Peyer's patch (tissue), 4 donors: ENCODE measurements at regions not wholly inside any gene's neighbourhood (a gene's known extent, or its start where the extent isn't known, plus 50 kb on each side); places are given as distances from the start of the nearest gene placed in this dataset.
"Not testable (repeated sequence)": the region's sequence is repeated elsewhere in the genome, so short reads cannot be mapped to it uniquely, and the experiment has no call there.

Experiments used
- DNase-seq, 3 donors: peaks; one replicate each; pipeline ENCODE4 v3.0.0-alpha.2; 2017 to 2019
- H3K27ac ChIP-seq, 4 donors: fragments of 200-600 bp; sonication (generic); one replicate each; pipeline ENCODE4 v1.5.1; 2016 to 2019
- H3K27me3 ChIP-seq, 2 donors: fragments of 200-600 bp; sonication (generic); one replicate each; pipeline ENCODE4 v1.5.1; 2019
- H3K36me3 ChIP-seq, 3 donors: fragments of 200-600 bp; sonication (generic); one replicate each; pipeline ENCODE4 v1.5.1; 2016 to 2019
- H3K4me1 ChIP-seq, 4 donors: fragments of 200-600 bp; sonication (generic); one replicate each; pipeline ENCODE4 v1.5.1; 2016 to 2019
- H3K4me3 ChIP-seq, 4 donors: fragments of 200-600 bp; sonication (generic); 1 replicate in 3 of 4; 2 replicates in 1 of 4; pipeline ENCODE4 v1.5.1; 2016 to 2019; ENCODE audit warnings: mild to moderate bottlenecking in 1 of 4
- H3K9me3 ChIP-seq, 4 donors: fragments of 200-600 bp; sonication (generic); one replicate each; pipeline ENCODE4 v1.5.1; 2016 to 2019; ENCODE audit warnings: mild to moderate bottlenecking in 1 of 4
- POLR2A ChIP-seq, 2 donors: fragments of 450-650 bp; IDR thresholded peaks; one replicate each; pipeline ENCODE4 v1.5.1; 2017; ENCODE audit warnings: antibody characterized with exemption in 2 of 2, mild to moderate bottlenecking in 2 of 2, moderate library complexity in 2 of 2
- TF ChIP-seq, protein P1 (sequence below), 6 experiments: fragments of 450-650 bp in 4 of 6; fragments of 200-600 bp in 2 of 6; sonication (generic) in 1 of 6; IDR thresholded peaks; one replicate each; pipeline ENCODE4 v1.5.1; 2017 to 2019; ENCODE audit warnings: antibody characterized with exemption in 6 of 6, mild to moderate bottlenecking in 3 of 6, moderate library complexity in 1 of 6

- DNase-seq, H3K4me3 ChIP-seq, H3K36me3 ChIP-seq, H3K9me3 ChIP-seq, H3K27ac ChIP-seq, H3K4me1 ChIP-seq, H3K27me3 ChIP-seq: not testable (repeated sequence)
Observed at GRCh38 chr2:90011101-90011443, 1319.6 kb downstream of the RPIA start.

GRCh38 chr2:90019908-90020307 lies 1328.4 kb downstream of the RPIA start:
- H3K4me3 ChIP-seq, DNase-seq, H3K9me3 ChIP-seq, H3K4me1 ChIP-seq, H3K27ac ChIP-seq, H3K27me3 ChIP-seq, H3K36me3 ChIP-seq: not testable (repeated sequence)

DNA sequence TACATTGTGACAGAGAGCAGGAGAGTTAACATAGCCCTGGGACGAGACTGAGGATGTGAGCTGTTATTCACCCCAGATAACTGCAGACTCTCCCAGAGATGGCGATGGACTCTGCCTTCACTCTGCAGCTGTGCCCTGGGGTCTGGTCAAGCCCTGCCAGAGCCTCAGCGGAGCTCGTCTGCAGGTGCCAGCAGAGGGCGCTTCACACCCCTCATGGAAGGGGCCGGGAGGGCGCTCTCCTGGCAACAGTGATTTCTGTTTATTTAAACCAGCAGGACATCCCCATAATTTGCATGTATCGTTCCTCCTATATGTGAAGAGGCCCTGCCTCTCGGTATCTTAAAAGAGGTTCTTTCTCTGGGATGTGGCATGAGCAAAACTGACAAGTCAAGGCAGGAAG lies 1329.8 kb downstream of the RPIA start:
- H3K9me3 ChIP-seq, H3K4me1 ChIP-seq, H3K36me3 ChIP-seq, DNase-seq, H3K27me3 ChIP-seq, H3K27ac ChIP-seq, H3K4me3 ChIP-seq: not testable (repeated sequence)

GRCh38 chr2:90027231-90027643 lies 1335.8 kb downstream of the RPIA start:
- not testable (repeated sequence) for H3K27ac ChIP-seq, H3K9me3 ChIP-seq, DNase-seq, H3K4me3 ChIP-seq, H3K4me1 ChIP-seq, H3K36me3 ChIP-seq, H3K27me3 ChIP-seq

DNA sequence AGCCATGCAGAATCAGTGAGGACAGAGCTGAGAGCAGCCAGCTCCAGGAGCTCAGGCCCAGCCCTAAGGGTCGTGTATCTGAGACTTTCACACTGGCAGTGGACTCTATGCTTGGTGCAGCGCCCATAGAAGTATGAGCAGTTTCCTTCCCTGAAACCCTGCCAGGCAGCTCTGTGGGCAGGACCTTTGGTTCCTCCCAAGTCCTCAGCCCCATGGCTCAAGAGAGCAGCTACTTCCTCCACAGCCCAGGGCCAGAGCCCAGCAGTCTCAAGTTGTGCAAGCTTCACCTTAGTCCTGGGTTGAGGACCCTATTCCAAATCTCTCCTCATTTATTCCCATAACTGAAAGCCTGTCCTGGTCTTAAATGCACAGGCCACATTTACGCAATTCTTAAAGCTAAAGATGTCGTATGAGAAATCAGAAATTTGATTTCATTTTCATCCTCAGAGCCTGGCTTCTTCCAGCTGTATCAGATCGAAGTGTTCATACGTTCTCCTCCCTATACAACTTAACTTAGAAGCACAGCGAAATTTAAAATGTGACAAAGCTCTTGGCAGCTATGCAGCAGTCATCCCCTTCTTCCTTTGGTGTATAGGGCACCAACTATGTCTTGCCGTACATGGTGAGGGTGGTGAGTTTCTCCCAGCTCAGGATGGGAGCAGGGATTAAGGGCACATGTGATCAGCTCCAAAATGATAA lies 1337.1 kb downstream of the RPIA start:
- DNase-seq, H3K9me3 ChIP-seq, H3K36me3 ChIP-seq, H3K4me3 ChIP-seq, H3K27ac ChIP-seq, H3K27me3 ChIP-seq, H3K4me1 ChIP-seq: not testable (repeated sequence)

DNA sequence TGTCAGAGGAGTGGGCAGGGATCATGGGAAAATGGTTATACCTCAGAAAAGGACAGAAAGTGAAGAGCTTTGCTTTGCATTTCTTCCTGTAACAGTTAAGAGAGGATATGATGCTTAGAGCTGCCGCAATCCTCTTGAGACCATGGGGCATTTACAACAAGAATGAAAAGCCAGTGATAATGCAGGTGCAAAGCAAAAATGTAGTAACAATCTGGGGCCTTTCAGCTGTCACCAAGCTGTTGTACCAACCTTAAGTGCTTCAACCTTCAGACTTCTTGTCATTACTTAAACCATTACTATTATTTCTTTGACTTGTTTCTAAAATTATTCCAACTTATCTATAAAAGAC lies 1337.6 kb downstream of the RPIA start:
- DNase-seq, H3K9me3 ChIP-seq, H3K27me3 ChIP-seq, H3K4me3 ChIP-seq, H3K27ac ChIP-seq, H3K4me1 ChIP-seq, H3K36me3 ChIP-seq: not testable (repeated sequence)

DNA sequence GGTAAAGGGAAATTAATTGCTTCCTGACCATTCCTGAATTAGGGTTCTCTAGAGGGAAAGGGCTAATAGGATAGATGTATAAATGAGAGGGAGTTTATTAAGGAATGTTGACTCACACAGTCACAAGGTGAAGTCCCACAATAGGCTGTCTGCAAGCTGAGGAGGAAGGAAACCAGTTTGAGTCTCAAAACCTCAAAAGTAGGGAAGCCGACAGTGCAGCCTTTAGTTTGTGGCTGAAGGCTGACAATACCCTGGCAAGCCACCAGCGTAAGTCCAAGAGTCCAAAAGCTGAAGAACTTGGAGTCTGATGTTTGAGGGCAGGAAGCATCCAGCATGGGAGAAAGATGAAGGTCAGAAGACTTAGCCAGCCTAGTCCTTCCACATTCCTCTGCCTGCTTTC lies 1340.8 kb downstream of the RPIA start:
- not testable (repeated sequence) for H3K4me3 ChIP-seq, H3K27me3 ChIP-seq, H3K4me1 ChIP-seq, H3K27ac ChIP-seq, DNase-seq, H3K36me3 ChIP-seq, H3K9me3 ChIP-seq

- not testable (repeated sequence) for H3K27me3 ChIP-seq, H3K9me3 ChIP-seq, H3K36me3 ChIP-seq, H3K4me1 ChIP-seq, DNase-seq, H3K4me3 ChIP-seq, H3K27ac ChIP-seq
Observed at GRCh38 chr2:90036335-90036734, 1344.9 kb downstream of the RPIA start.

GRCh38 chr2:90039093-90039492 lies 1347.6 kb downstream of the RPIA start:
- H3K4me3 ChIP-seq, H3K36me3 ChIP-seq, H3K9me3 ChIP-seq, DNase-seq, H3K4me1 ChIP-seq, H3K27me3 ChIP-seq, H3K27ac ChIP-seq: not testable (repeated sequence)

- H3K4me3 ChIP-seq, H3K36me3 ChIP-seq, H3K27ac ChIP-seq, H3K9me3 ChIP-seq, H3K4me1 ChIP-seq, DNase-seq, H3K27me3 ChIP-seq: not testable (repeated sequence)
Observed at GRCh38 chr2:90047776-90048175, 1356.3 kb downstream of the RPIA start.

DNA sequence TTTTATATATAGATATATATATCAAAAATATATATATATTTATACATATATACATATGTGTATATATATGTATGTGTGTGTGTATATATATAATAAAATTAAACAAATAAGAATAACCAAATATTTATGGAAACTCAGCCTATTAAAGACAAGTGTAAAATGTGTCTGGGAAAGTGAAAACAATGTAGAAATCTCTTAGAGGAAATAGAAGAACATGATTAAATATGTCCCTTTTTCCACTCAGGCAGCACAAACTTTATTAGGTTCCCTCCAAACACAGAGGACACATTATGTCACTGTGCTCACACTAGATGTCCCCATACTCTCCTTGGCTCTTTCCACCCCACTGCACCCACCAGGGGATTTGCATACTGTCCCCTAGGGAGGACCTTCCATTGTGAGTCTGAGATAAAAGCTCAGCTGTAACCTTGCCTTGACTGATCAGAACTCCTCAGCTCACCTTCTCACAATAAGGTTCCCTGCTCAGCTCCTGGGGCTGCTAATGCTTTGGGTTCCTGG lies 1360.7 kb downstream of the RPIA start:
- H3K4me1 ChIP-seq, H3K36me3 ChIP-seq, H3K4me3 ChIP-seq, H3K27ac ChIP-seq, DNase-seq, H3K27me3 ChIP-seq, H3K9me3 ChIP-seq: not testable (repeated sequence)

DNA sequence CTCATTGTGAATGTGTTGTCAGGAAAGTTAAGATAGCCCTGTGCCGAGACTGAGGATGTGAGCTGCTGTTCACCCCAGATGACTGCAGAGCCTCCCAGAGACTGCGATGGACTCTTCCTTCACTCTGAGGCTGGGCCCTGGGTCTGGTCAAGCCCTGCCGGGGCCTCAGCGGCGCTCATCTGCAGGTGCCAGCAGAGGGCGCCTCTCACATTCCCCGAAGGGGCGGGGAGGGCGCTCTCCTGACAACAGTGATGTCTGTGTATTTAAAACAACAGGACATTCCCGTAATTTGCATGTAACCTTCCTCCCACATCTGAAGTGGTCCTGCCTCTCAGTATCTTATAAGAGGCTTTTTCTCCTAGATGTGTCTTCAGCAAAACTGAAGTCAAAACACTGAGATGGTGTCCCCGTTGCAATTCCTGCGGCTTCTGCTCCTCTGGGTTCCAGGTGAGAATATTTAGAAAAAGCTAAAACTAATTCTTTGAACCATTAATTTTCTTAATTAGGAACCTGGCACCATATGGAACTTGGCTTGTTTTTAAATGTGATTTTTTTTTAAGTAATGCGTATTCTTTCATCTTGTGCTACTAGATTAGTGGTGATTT lies 1377.9 kb downstream of the RPIA start:
- DNase-seq, result peak in 2 of 3 donors; percentile 54 to 56
- no peaks in the 10 kb centered on the region for H3K27me3 ChIP-seq
- no peaks in the 10 kb centered on the region for H3K36me3 ChIP-seq
- no peak overlapping the region for H3K27ac ChIP-seq
- no peak overlapping the region for H3K4me3 ChIP-seq
- H3K4me1 ChIP-seq, result no peaks in the 10 kb centered on the region
- TF ChIP-seq, protein P1, sequence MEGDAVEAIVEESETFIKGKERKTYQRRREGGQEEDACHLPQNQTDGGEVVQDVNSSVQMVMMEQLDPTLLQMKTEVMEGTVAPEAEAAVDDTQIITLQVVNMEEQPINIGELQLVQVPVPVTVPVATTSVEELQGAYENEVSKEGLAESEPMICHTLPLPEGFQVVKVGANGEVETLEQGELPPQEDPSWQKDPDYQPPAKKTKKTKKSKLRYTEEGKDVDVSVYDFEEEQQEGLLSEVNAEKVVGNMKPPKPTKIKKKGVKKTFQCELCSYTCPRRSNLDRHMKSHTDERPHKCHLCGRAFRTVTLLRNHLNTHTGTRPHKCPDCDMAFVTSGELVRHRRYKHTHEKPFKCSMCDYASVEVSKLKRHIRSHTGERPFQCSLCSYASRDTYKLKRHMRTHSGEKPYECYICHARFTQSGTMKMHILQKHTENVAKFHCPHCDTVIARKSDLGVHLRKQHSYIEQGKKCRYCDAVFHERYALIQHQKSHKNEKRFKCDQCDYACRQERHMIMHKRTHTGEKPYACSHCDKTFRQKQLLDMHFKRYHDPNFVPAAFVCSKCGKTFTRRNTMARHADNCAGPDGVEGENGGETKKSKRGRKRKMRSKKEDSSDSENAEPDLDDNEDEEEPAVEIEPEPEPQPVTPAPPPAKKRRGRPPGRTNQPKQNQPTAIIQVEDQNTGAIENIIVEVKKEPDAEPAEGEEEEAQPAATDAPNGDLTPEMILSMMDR (IDR thresholded peaks at IDR 0.05), result peak in 2 of 6 experiments; percentile 23 to 34
- no peak for TF ChIP-seq POLR2A (IDR thresholded peaks at IDR 0.05)
- no peaks in the 10 kb centered on the region for H3K9me3 ChIP-seq
